ENCODE measurements at regions not wholly inside any gene's neighbourhood (a gene's known extent, or its start where the extent isn't known, plus 50 kb on each side); places are given as distances from the start of the nearest gene placed in this dataset.

DNA sequence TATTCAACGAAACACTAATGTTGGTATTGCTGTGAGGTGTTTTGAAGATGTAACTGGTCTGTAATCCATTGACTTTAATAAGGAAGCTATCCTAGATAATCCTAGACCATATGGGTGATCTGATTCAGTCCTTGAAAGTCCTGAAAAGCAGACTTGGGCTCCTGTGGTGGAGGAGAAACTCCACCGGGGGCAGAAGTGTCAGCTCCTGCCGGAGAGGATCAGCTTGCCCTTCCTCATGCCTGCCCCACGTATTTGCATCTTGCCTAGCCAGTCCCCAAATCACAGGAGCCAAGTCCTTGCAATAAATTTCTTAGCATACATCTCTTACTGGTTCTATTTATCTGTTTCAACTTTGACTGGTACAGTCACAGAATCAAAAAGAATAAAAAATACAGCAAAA lies 144.2 kb upstream of the DLGAP1 start:
- no peaks in the 10 kb centered on the region for H3K27me3 Mint-ChIP-seq
- ATAC-seq (replicated peaks) (no peak), DNase-seq (no peak)
- H3K36me3 Mint-ChIP-seq (ENCODE audit: insufficient read depth) = no peaks in the 10 kb centered on the region
- H3K4me1 Mint-ChIP-seq (ENCODE audit: low read depth in 2 of 2) = no peaks in the 10 kb centered on the region
- H3K4me3 Mint-ChIP-seq = no peak overlapping the region
- no peaks in the 10 kb centered on the region for H3K9me3 Mint-ChIP-seq
- H3K27ac Mint-ChIP-seq = no peak overlapping the region

DNA sequence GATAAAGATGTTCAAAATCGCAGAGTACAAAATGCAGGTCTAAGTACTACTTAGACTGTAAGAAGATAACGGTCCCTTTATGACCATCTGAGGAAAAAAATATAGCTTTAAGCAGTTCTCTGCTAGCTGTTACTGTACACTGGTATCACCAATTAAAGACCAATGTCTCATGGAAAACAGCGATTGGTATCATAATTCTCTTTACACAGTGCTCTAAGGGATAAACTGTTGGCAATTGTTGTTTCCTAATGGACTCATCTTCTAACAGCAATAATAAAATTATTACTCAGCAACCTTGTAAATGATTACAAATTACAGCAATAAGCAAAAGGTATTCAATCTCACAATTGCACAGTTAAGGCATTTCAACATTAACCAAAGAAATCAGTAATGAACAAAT lies 142.2 kb upstream of the DLGAP1 start:
- Mint-ChIP-seq H3K36me3 (ENCODE audit: insufficient read depth) (no peaks in the 10 kb centered on the region), H3K27ac (no peak overlapping the region), H3K4me3 (no peak overlapping the region), H3K27me3 (no peaks in the 10 kb centered on the region), H3K4me1 (ENCODE audit: low read depth in 2 of 2) (no peaks in the 10 kb centered on the region), H3K9me3 (no peaks in the 10 kb centered on the region)
- ATAC-seq (replicated peaks) (no peak), DNase-seq (no peak)

DNA sequence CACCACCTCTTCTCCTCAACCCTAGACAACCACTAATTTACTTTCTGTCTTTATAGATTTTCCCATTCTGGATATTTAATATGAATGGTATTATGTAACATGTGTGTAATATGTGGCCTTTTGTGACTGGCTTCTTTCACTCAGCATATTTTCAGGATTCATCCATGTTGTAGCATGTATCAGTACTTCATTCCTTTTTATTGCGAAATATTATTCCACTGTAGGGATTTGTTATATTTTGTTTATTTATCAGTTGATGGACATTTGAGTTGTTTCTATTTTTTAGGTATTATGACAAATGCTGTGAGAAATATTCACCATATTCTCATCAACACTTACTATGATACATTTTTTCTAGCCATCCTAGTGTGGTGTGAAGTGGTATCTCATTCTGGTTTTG lies 138.8 kb upstream of the DLGAP1 start:
- Mint-ChIP-seq H3K9me3 (no peaks in the 10 kb centered on the region), H3K4me3 (no peak overlapping the region), H3K4me1 (ENCODE audit: low read depth in 2 of 2) (no peaks in the 10 kb centered on the region), H3K27ac (no peak overlapping the region), H3K27me3 (no peaks in the 10 kb centered on the region), H3K36me3 (ENCODE audit: insufficient read depth) (no peaks in the 10 kb centered on the region)
- DNase-seq = no peak
- ATAC-seq (replicated peaks) = no peak

DNA sequence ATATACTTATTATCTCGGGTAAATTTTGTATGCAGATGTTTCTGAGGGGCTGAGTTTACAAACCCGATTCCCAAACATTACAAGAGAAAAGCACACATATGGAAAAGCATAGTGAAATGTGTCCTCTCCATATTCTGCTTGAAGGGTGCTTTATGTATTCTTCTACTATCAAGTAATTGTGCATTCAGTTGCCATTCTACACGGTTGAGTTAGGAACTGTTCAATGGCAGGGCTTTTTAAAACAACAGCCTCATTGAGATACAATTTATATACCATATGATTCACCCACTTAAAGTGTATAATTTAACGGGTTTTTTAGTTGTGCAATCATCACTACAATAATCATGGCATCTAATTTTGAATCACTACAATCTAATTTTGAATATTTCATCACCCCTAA lies 138.4 kb upstream of the DLGAP1 start:
- no peak overlapping the region for H3K4me3 Mint-ChIP-seq
- H3K36me3 Mint-ChIP-seq (ENCODE audit: insufficient read depth) = no peaks in the 10 kb centered on the region
- ATAC-seq (replicated peaks) (no peak), DNase-seq (no peak)
- no peak overlapping the region for H3K27ac Mint-ChIP-seq
- no peaks in the 10 kb centered on the region for H3K27me3 Mint-ChIP-seq
- H3K9me3 Mint-ChIP-seq = no peaks in the 10 kb centered on the region
- H3K4me1 Mint-ChIP-seq (ENCODE audit: low read depth in 2 of 2) = no peaks in the 10 kb centered on the region

DNA sequence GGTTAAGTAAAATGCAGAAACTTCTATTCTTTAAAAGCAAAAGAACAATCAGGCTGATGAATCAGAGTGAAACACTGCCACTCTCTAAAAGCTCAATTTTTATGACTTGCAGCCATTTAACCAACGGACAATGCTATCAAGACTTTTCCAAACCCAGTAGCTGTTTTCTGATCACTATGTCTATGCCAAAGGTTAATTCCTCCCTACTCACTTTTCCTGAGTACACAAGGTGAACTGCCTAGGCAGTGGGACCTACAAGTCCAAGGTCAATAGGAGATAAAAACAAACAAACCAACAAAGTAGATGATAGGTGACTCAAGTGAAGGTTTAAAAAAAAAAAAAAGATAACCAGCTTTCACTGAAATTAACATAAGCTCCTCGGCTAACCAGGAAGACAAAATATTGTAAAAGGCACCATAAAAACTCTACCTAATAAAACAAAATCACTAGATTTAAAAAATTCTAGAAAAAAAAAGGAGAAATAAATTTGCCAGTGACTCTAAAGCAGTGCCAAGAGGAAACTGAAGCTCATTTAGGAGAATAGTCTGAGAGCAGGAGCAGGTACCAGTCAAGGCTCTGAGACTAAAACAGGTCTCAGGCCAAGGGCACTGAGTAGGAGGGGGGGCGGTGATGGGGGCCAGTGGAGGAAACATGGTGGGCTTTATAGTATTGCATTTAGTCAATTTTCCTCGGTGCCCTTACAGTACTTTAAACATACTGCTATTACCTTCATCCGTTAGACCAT lies 134.1 kb upstream of the DLGAP1 start:
- peaks cover 0 to 4% of the 10 kb centered on the region in 2 donors for H3K9me3 Mint-ChIP-seq
- no peak overlapping the region for H3K4me3 Mint-ChIP-seq
- peaks cover 3% of the 10 kb centered on the region for H3K36me3 Mint-ChIP-seq (ENCODE audit: insufficient read depth)
- ATAC-seq (replicated peaks) (no peak), DNase-seq (no peak)
- no peaks in the 10 kb centered on the region for H3K4me1 Mint-ChIP-seq (ENCODE audit: low read depth in 2 of 2)
- no peaks in the 10 kb centered on the region for H3K27me3 Mint-ChIP-seq
- H3K27ac Mint-ChIP-seq = no peak overlapping the region

DNA sequence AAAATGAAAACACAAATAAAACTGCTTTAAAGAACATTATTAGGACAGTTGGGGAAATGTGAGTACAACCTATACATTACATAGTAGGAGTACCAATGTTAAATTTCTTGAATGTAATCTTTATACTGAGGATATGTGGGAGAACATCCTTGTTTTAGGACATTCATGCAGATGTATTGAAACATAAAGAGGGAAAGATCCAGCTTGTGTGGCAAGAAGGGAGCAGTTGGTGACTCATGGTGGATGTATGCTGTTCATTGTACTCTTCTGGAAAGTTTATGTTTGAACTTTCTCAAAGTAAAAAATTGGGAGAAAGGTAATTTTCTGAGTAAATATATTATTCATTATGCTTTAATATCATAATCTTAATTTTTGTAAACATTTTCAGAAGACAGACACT lies 132.1 kb upstream of the DLGAP1 start:
- Mint-ChIP-seq H3K4me3 (no peak overlapping the region), H3K27me3 (no peaks in the 10 kb centered on the region), H3K9me3 (peaks cover 6 to 8% of the 10 kb centered on the region in 2 donors), H3K4me1 (ENCODE audit: low read depth in 2 of 2) (no peaks in the 10 kb centered on the region), H3K27ac (no peak overlapping the region), H3K36me3 (ENCODE audit: insufficient read depth) (peaks cover 3% of the 10 kb centered on the region)
- ATAC-seq (replicated peaks) (no peak), DNase-seq (no peak)

DNA sequence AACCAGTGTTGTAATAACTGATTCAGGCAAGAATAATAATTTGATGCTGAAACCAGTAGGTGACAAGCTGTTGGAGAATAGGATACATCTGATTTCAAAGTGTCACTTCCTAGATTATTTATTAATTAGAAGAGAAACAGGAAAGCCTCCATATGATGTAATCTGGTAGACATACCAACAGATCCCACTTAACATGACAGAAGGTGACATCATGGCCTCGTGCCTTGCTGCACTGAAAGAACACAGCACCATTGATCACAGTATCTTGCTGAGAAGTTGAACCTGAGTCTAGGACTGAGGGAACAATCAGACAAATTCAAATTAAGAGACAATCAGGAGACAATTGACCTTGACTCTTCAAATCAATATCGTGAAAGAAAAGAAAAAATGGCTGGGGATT lies 131.6 kb upstream of the DLGAP1 start:
- ATAC-seq (replicated peaks) (no peak), DNase-seq (no peak)
- no peak overlapping the region for H3K4me3 Mint-ChIP-seq
- no peak overlapping the region for H3K27ac Mint-ChIP-seq
- H3K27me3 Mint-ChIP-seq = no peaks in the 10 kb centered on the region
- no peaks in the 10 kb centered on the region for H3K4me1 Mint-ChIP-seq (ENCODE audit: low read depth in 2 of 2)
- H3K36me3 Mint-ChIP-seq (ENCODE audit: insufficient read depth) = peaks cover 3% of the 10 kb centered on the region
- H3K9me3 Mint-ChIP-seq = peaks cover 11 to 12% of the 10 kb centered on the region in 2 donors

DNA sequence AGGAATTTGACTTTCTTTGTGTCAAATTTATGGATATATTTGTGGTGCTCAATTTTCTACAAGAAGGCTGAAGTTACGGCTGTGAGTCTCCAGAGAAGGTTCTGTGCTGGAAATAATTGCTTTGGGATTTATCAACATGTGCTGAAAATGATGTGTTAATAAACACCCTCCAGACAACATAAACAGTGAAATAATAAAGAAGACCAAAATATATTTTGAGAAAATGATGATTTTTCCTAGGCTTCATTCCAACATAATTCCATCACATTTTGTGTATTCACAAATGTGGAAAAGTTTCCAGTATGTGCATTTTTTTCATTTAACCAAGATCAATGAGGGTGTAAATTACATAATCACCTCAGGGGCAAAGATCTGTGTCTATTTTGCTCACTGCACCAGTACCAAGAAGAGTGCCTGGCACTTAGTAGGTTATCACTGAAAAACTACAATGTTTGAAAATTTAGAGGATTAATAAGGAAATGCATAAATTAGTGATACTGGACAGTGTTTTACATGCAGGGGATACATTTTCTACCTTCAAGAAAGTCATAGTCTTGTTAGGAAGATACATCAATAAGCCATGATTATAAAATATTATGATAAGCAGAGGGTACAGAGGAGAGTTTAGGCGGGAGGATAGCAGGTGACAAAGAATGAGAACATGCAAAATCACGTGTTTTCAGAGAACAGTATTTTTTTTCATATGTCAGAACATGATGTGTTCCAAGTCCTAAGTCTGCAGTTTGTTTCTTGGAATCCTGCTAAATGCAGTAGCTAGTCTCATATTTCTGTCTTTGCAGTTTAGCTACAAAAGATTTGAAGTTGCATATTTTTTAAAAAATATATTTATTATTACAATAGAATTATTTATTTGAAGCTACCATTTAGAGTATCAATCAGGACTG lies 127.6 kb upstream of the DLGAP1 start:
- H3K4me1 Mint-ChIP-seq (ENCODE audit: low read depth in 2 of 2) = no peaks in the 10 kb centered on the region
- no peak for DNase-seq
- H3K4me3 Mint-ChIP-seq = no peak overlapping the region
- H3K27ac Mint-ChIP-seq = no peak overlapping the region
- peaks cover 3% of the 10 kb centered on the region for H3K36me3 Mint-ChIP-seq (ENCODE audit: insufficient read depth)
- peaks cover 18 to 21% of the 10 kb centered on the region in 2 donors for H3K9me3 Mint-ChIP-seq
- no peaks in the 10 kb centered on the region for H3K27me3 Mint-ChIP-seq
- no peak for ATAC-seq (replicated peaks)

DNA sequence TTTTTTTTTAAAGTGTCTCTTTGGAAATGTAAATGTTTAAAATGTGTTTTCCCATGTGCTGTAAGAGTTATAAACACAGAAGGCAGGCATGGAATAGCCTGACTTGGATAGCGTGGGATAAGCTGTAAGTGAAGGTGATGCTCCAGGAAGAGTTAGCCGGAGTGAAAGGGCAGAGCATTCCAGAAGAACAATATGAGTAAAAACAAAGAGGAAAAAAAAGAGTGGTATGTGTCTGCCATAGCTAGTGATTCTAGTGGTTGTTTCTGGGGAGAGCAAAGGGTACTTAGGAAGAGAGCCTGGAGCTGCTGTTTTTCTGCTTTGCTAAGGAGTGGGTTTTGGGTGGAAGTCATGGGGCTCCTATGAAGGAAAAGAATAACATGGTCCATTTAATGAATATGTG lies 126.9 kb upstream of the DLGAP1 start:
- Mint-ChIP-seq H3K36me3 (ENCODE audit: insufficient read depth) (peaks cover 3% of the 10 kb centered on the region), H3K4me1 (ENCODE audit: low read depth in 2 of 2) (no peaks in the 10 kb centered on the region), H3K4me3 (no peak overlapping the region), H3K9me3 (peaks cover 18 to 21% of the 10 kb centered on the region in 2 donors), H3K27ac (no peak overlapping the region), H3K27me3 (no peaks in the 10 kb centered on the region)
- DNase-seq (no peak), ATAC-seq (replicated peaks) (no peak)

DNA sequence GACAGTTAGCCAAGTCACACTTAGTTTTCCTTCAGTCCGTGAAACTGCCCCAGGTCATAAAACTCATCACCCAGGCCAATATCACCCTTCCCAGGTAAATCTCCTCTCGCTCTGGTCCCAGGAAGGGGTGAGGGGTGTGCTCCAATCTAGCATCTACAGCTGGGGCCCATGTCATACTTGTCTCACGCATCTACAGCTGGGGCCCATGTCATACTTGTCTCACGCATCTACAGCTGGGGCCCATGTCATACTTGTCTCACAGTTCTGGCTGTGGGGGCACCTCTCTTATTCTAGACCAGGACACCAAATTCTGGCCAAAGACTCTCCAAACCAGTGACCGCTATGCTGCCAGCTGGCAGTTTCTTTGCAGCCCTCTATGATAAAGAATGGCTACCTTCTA lies 123.3 kb upstream of the DLGAP1 start:
- no peaks in the 10 kb centered on the region for H3K36me3 Mint-ChIP-seq (ENCODE audit: insufficient read depth)
- DNase-seq (no peak), ATAC-seq (replicated peaks) (no peak)
- H3K4me3 Mint-ChIP-seq = no peak overlapping the region
- H3K27me3 Mint-ChIP-seq = no peaks in the 10 kb centered on the region
- H3K27ac Mint-ChIP-seq = no peak overlapping the region
- H3K9me3 Mint-ChIP-seq = peaks cover 14 to 22% of the 10 kb centered on the region in 2 donors
- no peaks in the 10 kb centered on the region for H3K4me1 Mint-ChIP-seq (ENCODE audit: low read depth in 2 of 2)

DNA sequence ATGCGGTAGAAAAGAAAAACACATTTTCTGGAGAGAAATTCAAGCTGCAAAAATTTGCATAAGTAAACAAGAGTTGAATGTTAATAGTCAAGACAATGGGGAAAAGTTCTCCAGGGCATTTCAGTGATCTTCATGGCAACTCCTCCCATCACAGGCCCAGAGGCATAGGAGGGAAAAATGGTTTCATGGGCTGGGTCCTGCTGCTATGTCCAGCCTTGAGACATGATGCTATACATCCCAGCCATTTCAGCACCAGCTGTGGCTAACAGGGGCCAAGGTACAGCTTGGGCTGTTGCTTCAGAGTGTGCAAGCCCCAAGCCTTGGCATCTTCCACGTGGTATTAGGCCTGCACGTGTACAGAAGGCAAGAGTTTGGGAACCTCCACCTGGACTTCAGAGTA lies 118.6 kb upstream of the DLGAP1 start:
- DNase-seq (no peak), ATAC-seq (replicated peaks) (no peak)
- no peak overlapping the region for H3K4me3 Mint-ChIP-seq
- no peaks in the 10 kb centered on the region for H3K4me1 Mint-ChIP-seq (ENCODE audit: low read depth in 2 of 2)
- H3K27ac Mint-ChIP-seq = no peak overlapping the region
- H3K9me3 Mint-ChIP-seq = peaks cover 6 to 13% of the 10 kb centered on the region in 2 donors
- H3K36me3 Mint-ChIP-seq (ENCODE audit: insufficient read depth) = no peaks in the 10 kb centered on the region
- no peaks in the 10 kb centered on the region for H3K27me3 Mint-ChIP-seq

DNA sequence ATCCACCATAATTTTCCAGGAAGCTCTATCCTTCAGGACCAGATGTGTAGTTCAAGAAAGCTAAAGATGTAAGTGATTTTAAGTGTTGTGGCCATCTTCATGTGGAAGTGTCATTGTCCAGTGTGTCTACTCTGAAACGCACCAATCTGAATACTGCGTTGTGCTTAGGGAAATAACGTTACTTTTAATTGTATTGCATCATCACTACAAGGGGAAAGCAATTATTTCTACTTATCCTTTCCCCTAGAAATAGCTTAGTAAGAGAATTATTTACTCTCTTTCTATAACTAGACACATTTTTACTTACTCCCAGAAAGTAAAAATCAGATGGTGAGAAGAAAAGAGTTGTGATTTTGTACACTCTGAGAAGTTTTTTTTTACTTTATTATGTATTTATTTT lies 102.4 kb upstream of the DLGAP1 start:
- Mint-ChIP-seq H3K4me3 (no peak overlapping the region), H3K27me3 (no peaks in the 10 kb centered on the region), H3K4me1 (ENCODE audit: low read depth in 2 of 2) (no peaks in the 10 kb centered on the region), H3K36me3 (ENCODE audit: insufficient read depth) (no peaks in the 10 kb centered on the region), H3K27ac (no peak overlapping the region), H3K9me3 (peaks cover 0 to 6% of the 10 kb centered on the region in 2 donors)
- no peak for DNase-seq
- ATAC-seq (replicated peaks) = no peak

DNA sequence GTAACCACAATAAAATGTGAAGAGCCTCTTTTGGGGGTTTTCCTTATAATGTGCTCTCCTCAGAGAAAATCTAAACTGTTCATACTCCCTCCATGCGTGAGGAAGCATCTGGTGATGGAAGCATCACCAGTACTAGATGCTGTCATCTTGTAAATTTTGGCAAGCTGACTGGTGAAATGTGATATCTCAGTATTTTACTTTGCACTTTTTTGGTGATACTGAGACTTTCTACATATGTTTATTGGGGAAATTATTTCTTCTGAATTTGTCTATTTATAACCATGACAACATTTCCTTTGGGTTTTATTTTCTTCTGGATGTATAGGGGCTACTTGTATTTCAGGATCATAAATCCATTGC lies 95.9 kb upstream of the DLGAP1 start:
- Mint-ChIP-seq H3K9me3 (peaks cover under 1 to 2% of the 10 kb centered on the region in 2 donors), H3K27me3 (no peaks in the 10 kb centered on the region), H3K4me1 (ENCODE audit: low read depth in 2 of 2) (no peaks in the 10 kb centered on the region), H3K36me3 (ENCODE audit: insufficient read depth) (no peaks in the 10 kb centered on the region), H3K27ac (no peak overlapping the region), H3K4me3 (no peak overlapping the region)
- ATAC-seq (replicated peaks) (no peak), DNase-seq (no peak)
